ENCODE measurements at regions not wholly inside any gene's neighbourhood (a gene's known extent, or its start where the extent isn't known, plus 50 kb on each side); places are given as distances from the start of the nearest gene placed in this dataset.

- no peaks in the 10 kb centered on the region for H3K36me3 ChIP-seq (ENCODE audit: control insufficient read depth, insufficient read depth, low read length)
- H3K9me3 ChIP-seq (ENCODE audit: control insufficient read depth, insufficient read depth, low read length) = no peaks in the 10 kb centered on the region
- H3K9ac ChIP-seq (ENCODE audit: low read depth, low read length) = no peak overlapping the region
- no peak overlapping the region for H3K4me3 ChIP-seq (ENCODE audit: low read depth, low read length)
- H3K27me3 ChIP-seq (ENCODE audit: control insufficient read depth, insufficient read depth, low read length) = no peaks in the 10 kb centered on the region
- no peak overlapping the region for H3K27ac ChIP-seq (ENCODE audit: low read depth, low read length)
- H3K4me1 ChIP-seq (ENCODE audit: control insufficient read depth, insufficient read depth, low read length) = no peaks in the 10 kb centered on the region
Measured at GRCh38 chr9:89877051-89878002, 272.5 kb downstream of the GADD45G start.

GRCh38 chr9:89878003-89878411 lies 273.2 kb downstream of the GADD45G start:
- Histone ChIP-seq H3K27me3 (ENCODE audit: control insufficient read depth, insufficient read depth, low read length) (no peaks in the 10 kb centered on the region), H3K9ac (ENCODE audit: low read depth, low read length) (no peak overlapping the region), H3K4me3 (ENCODE audit: low read depth, low read length) (no peak overlapping the region), H3K36me3 (ENCODE audit: control insufficient read depth, insufficient read depth, low read length) (no peaks in the 10 kb centered on the region), H3K4me1 (ENCODE audit: control insufficient read depth, insufficient read depth, low read length) (no peaks in the 10 kb centered on the region), H3K9me3 (ENCODE audit: control insufficient read depth, insufficient read depth, low read length) (no peaks in the 10 kb centered on the region), H3K27ac (ENCODE audit: low read depth, low read length) (no peak overlapping the region)

GRCh38 chr9:89878687-89879086 lies 273.9 kb downstream of the GADD45G start:
- Histone ChIP-seq H3K9ac (ENCODE audit: low read depth, low read length) (no peak overlapping the region), H3K36me3 (ENCODE audit: control insufficient read depth, insufficient read depth, low read length) (no peaks in the 10 kb centered on the region), H3K4me3 (ENCODE audit: low read depth, low read length) (no peak overlapping the region), H3K4me1 (ENCODE audit: control insufficient read depth, insufficient read depth, low read length) (no peaks in the 10 kb centered on the region), H3K27ac (ENCODE audit: low read depth, low read length) (no peak overlapping the region), H3K9me3 (ENCODE audit: control insufficient read depth, insufficient read depth, low read length) (no peaks in the 10 kb centered on the region), H3K27me3 (ENCODE audit: control insufficient read depth, insufficient read depth, low read length) (no peaks in the 10 kb centered on the region)

GRCh38 chr9:89879276-89879675 lies 274.5 kb downstream of the GADD45G start:
- no peak overlapping the region for H3K9ac ChIP-seq (ENCODE audit: low read depth, low read length)
- no peaks in the 10 kb centered on the region for H3K4me1 ChIP-seq (ENCODE audit: control insufficient read depth, insufficient read depth, low read length)
- no peak overlapping the region for H3K27ac ChIP-seq (ENCODE audit: low read depth, low read length)

GRCh38 chr9:89879701-89880100 lies 274.9 kb downstream of the GADD45G start:
- Histone ChIP-seq H3K4me3 (ENCODE audit: low read depth, low read length) (no peak overlapping the region), H3K4me1 (ENCODE audit: control insufficient read depth, insufficient read depth, low read length) (no peaks in the 10 kb centered on the region), H3K9ac (ENCODE audit: low read depth, low read length) (no peak overlapping the region), H3K27me3 (ENCODE audit: control insufficient read depth, insufficient read depth, low read length) (no peaks in the 10 kb centered on the region), H3K27ac (ENCODE audit: low read depth, low read length) (no peak overlapping the region), H3K36me3 (ENCODE audit: control insufficient read depth, insufficient read depth, low read length) (no peaks in the 10 kb centered on the region), H3K9me3 (ENCODE audit: control insufficient read depth, insufficient read depth, low read length) (no peaks in the 10 kb centered on the region)

More at GRCh38 chr9:89879276-89879675, 274.5 kb downstream of the GADD45G start:
- H3K27me3 ChIP-seq (ENCODE audit: control insufficient read depth, insufficient read depth, low read length) = no peaks in the 10 kb centered on the region
- H3K36me3 ChIP-seq (ENCODE audit: control insufficient read depth, insufficient read depth, low read length) = no peaks in the 10 kb centered on the region
- no peak overlapping the region for H3K4me3 ChIP-seq (ENCODE audit: low read depth, low read length)
- no peaks in the 10 kb centered on the region for H3K9me3 ChIP-seq (ENCODE audit: control insufficient read depth, insufficient read depth, low read length)

GRCh38 chr9:89880161-89880560 lies 275.3 kb downstream of the GADD45G start:
- H3K9me3 ChIP-seq (ENCODE audit: control insufficient read depth, insufficient read depth, low read length) = no peaks in the 10 kb centered on the region
- H3K27me3 ChIP-seq (ENCODE audit: control insufficient read depth, insufficient read depth, low read length) = no peaks in the 10 kb centered on the region
- no peak overlapping the region for H3K27ac ChIP-seq (ENCODE audit: low read depth, low read length)
- H3K4me3 ChIP-seq (ENCODE audit: low read depth, low read length) = no peak overlapping the region
- H3K4me1 ChIP-seq (ENCODE audit: control insufficient read depth, insufficient read depth, low read length) = no peaks in the 10 kb centered on the region
- H3K9ac ChIP-seq (ENCODE audit: low read depth, low read length) = no peak overlapping the region
- H3K36me3 ChIP-seq (ENCODE audit: control insufficient read depth, insufficient read depth, low read length) = no peaks in the 10 kb centered on the region

- no peaks in the 10 kb centered on the region for H3K9me3 ChIP-seq (ENCODE audit: control insufficient read depth, insufficient read depth, low read length)
- no peak overlapping the region for H3K4me3 ChIP-seq (ENCODE audit: low read depth, low read length)
- H3K4me1 ChIP-seq (ENCODE audit: control insufficient read depth, insufficient read depth, low read length) = no peaks in the 10 kb centered on the region
- H3K36me3 ChIP-seq (ENCODE audit: control insufficient read depth, insufficient read depth, low read length) = no peaks in the 10 kb centered on the region
- no peaks in the 10 kb centered on the region for H3K27me3 ChIP-seq (ENCODE audit: control insufficient read depth, insufficient read depth, low read length)
- no peak overlapping the region for H3K9ac ChIP-seq (ENCODE audit: low read depth, low read length)
- H3K27ac ChIP-seq (ENCODE audit: low read depth, low read length) = no peak overlapping the region
Measured at GRCh38 chr9:89880721-89881120, 275.9 kb downstream of the GADD45G start.

- H3K27me3 ChIP-seq (ENCODE audit: control insufficient read depth, insufficient read depth, low read length) = no peaks in the 10 kb centered on the region
- no peaks in the 10 kb centered on the region; the same call in 1 of the 2 replicates for H3K4me1 ChIP-seq (ENCODE audit: control insufficient read depth, insufficient read depth, low read length)
- no peak overlapping the region for H3K4me3 ChIP-seq (ENCODE audit: low read depth, low read length)
- H3K36me3 ChIP-seq (ENCODE audit: control insufficient read depth, insufficient read depth, low read length) = no peaks in the 10 kb centered on the region
- H3K9me3 ChIP-seq (ENCODE audit: control insufficient read depth, insufficient read depth, low read length) = no peaks in the 10 kb centered on the region
- no peak overlapping the region for H3K9ac ChIP-seq (ENCODE audit: low read depth, low read length)
- H3K27ac ChIP-seq (ENCODE audit: low read depth, low read length) = no peak overlapping the region
Measured at GRCh38 chr9:89881431-89881830, 276.6 kb downstream of the GADD45G start.

- Histone ChIP-seq H3K27me3 (ENCODE audit: control insufficient read depth, insufficient read depth, low read length) (no peaks in the 10 kb centered on the region), H3K4me1 (ENCODE audit: control insufficient read depth, insufficient read depth, low read length) (no peaks in the 10 kb centered on the region; the same call in 1 of the 2 replicates), H3K36me3 (ENCODE audit: control insufficient read depth, insufficient read depth, low read length) (no peaks in the 10 kb centered on the region), H3K4me3 (ENCODE audit: low read depth, low read length) (no peak overlapping the region), H3K9me3 (ENCODE audit: control insufficient read depth, insufficient read depth, low read length) (no peaks in the 10 kb centered on the region), H3K9ac (ENCODE audit: low read depth, low read length) (no peak overlapping the region), H3K27ac (ENCODE audit: low read depth, low read length) (no peak overlapping the region)
Measured at GRCh38 chr9:89882930-89883361, 278.1 kb downstream of the GADD45G start.

GRCh38 chr9:89883401-89884341 lies 278.9 kb downstream of the GADD45G start:
- no peak overlapping the region for H3K9ac ChIP-seq (ENCODE audit: low read depth, low read length)
- no peak overlapping the region for H3K4me3 ChIP-seq (ENCODE audit: low read depth, low read length)
- no peaks in the 10 kb centered on the region for H3K9me3 ChIP-seq (ENCODE audit: control insufficient read depth, insufficient read depth, low read length)
- no peaks in the 10 kb centered on the region for H3K27me3 ChIP-seq (ENCODE audit: control insufficient read depth, insufficient read depth, low read length)
- H3K27ac ChIP-seq (ENCODE audit: low read depth, low read length) = no peak overlapping the region
- H3K36me3 ChIP-seq (ENCODE audit: control insufficient read depth, insufficient read depth, low read length) = no peaks in the 10 kb centered on the region
- H3K4me1 ChIP-seq (ENCODE audit: control insufficient read depth, insufficient read depth, low read length) = no peaks in the 10 kb centered on the region; the same call in 1 of the 2 replicates
